GM19324 (cell line): ENCODE measurements at regions not wholly inside any gene's neighbourhood (a gene's known extent, or its start where the extent isn't known, plus 50 kb on each side); places are given as distances from the start of the nearest gene placed in this dataset.
"Not testable (repeated sequence)": the region's sequence is repeated elsewhere in the genome, so short reads cannot be mapped to it uniquely, and the experiment has no call there.

Source experiments
- ATAC-seq: cut with Tn5 transposase; IDR thresholded peaks from one replicate; pipeline ENCODE4 v1.9.1; 2021; ENCODE audit warnings: mild to moderate bottlenecking, moderate library complexity; ENCODE audit not compliant: unreplicated experiment, low FRiP score

DNA sequence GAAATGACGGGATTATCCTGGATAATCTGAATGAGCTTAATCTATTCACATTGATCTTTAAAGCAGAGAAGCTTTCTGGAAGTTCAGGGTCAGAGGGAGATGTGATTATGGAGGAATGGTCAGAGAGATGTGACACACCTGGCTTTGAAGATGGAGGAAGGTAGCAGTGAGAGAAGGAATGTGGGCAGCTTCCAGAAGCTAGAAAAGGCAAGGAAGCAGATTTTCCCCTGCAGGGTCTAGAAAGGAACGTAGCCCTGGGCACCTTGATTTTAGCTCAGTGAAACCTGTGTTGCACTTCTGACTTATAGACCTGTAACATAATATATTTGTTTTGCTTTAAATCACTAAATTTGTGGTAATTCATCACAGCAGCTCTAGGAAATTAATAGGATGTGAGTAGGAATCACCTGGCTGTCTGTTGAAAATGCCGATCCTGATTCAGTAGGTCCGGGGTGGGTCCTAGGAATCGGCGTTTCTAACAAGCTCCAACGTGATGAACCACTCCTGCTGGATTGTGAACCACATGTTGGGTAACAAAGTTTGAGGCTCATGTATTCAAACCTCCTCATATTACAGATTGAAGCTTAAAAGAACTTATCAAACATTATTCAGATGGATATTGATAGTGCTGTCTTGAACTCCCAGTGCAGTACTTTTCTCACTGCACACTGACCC is 157.0 kb downstream of the GJA1 start:
- no peak for ATAC-seq

DNA sequence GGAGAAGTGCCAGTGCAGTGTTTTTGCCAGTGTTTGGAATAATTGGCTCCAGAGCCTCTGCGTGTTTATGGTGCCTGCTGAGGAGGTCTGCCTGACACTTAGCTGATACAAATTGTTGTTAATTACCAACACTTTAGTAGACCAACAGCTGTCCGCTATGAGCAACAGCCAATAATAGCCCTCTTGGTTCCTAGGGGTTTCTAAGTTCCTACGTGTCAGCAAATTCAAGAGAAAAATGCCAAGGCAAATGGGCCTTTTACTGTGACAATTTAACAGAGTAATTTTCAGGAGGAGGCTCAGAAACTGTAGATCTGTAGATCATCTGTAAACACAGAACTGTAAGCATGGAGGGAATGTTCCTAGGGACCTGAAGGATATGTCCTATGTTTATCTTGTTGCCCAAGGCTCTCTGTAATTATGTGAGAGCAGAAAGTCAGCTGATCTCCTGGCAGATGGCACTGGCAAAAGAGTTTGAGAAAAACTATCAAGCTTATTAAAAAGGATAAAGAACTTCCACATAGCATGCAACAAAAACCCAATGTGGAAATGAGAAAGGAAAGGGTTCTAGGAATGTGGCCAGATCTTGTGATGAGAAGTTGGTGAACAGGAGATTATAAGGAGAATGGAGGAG is 157.7 kb downstream of the GJA1 start:
- ATAC-seq = no peak

DNA sequence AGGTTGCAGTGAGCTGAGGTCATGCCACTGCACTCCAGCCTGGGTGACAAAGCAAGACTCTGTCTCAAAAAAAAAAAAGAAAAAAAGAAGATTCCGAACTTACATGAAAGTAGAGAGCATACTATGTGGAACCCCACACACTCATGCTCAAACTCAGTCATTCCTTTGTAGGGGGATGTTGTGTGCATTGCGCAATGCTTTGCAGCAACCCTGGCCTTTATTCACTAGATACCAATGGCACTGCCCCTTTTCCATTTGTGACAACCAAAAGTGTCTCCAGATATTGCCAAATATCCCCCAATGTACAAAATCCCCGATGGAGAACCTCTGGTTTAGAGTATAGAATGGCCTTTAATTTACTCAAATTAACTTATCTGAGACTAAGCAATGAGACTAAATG is 158.6 kb downstream of the GJA1 start:
- ATAC-seq = no peak

- no peak for ATAC-seq
These were observed 160.2 kb downstream of the GJA1 start for GRCh38 chr6:121595646-121596045.

DNA sequence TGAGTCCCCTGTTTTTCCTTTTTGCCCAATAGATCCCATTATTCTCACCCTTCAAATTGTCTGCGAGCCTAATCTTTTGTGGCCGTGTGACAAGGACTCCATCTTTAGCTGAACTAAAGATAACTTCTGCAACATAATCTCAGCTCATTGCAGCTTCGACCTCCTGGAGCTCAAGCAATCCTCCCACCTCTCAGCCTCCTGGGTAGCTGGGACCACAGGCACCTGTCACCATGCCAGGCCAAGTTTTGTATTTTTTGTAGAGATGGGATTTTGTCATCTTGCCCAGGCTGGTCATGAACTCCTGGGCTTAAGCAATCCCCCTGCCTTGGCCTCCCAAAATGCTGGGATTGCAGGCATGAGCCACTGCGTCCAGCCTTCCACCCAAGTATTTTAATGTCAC is 161.0 kb downstream of the GJA1 start:
- no peak for ATAC-seq

GRCh38 chr6:121597654-121598053 is 162.2 kb downstream of the GJA1 start:
- ATAC-seq = no peak

- not testable (repeated sequence) for ATAC-seq
These were observed 163.9 kb downstream of the GJA1 start for GRCh38 chr6:121599331-121599730.

- ATAC-seq = no peak
These were observed 165.1 kb downstream of the GJA1 start for GRCh38 chr6:121600389-121601168.

- no peak for ATAC-seq
These were observed 168.0 kb downstream of the GJA1 start for GRCh38 chr6:121603486-121603885.

DNA sequence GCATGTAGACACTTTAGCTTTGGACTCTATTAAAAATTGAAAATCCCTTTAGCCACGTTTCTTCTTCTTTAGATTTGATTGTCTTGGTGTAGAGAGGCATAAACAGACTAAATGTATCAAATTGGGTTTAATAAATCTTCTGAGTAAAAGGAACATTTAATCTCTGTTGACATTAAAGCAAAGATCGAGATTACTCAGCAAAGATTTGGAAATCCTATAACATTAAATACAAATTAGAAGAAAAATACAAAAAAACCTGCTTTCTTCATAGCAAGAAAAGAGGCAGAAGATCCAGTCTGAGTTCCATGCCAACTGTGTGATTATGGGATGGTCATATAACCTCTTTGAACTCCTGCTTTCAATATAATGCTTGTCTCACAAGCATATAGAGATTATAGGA is 172.3 kb downstream of the GJA1 start:
- ATAC-seq = no peak

DNA sequence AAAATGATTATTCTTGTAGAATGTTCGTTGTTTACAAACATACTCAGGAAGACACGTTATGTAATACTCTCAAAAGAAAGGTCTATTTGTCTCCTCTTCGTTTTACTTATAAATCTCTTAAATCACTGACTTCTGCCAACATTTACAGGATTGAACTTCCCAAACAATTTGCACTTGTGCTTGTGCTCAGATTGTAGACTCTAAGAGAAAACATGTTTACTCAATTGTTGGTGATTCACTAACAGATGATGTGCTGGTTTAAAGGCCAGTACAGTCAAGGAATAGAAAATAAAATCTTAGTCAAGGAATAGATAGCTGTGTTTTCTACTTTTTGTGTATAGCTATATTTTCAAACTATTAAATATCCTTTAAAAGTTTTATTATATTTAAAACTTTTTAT is 172.8 kb downstream of the GJA1 start:
- ATAC-seq = no peak

GRCh38 chr6:121609281-121609680 is 173.8 kb downstream of the GJA1 start:
- no peak for ATAC-seq

DNA sequence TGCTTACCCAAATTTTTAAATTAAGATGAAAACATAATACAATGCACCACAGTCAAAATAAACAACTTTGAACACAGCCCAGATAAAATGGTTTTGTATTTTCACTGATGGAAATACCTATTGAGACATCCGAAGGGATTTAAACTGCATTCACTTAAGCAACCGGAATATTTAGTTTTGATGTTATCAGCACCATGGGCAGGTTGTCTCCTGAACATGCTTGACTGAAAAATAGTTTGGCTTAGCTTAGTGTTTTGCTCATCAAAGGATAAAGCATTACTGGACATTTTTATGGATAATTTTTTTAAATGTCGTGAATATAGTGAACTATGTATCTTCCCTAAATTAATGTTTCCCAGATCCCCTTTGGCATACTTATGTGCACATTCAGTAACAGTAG is 177.5 kb downstream of the GJA1 start:
- ATAC-seq = no peak

GRCh38 chr6:121614115-121614514 is 178.7 kb downstream of the GJA1 start:
- no peak for ATAC-seq

DNA sequence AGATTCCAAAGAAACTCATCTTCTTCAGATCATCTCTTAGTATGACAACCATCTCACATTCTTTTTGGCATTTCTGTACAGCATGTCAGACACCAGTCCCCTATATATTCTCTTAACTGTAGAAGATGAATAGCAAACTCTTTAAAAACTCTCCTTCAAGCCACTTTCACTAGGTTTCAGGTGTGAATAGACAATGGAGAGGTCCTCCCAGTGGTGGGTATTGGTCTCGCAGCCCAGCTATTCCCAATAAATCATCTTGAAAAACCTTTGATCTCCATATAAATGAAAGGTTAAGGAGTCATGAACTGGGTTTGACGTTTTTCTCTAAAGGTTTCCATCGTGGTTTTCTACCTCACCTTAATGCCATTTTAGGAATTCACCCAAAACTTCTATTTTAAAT is 180.0 kb downstream of the GJA1 start:
- ATAC-seq = no peak

DNA sequence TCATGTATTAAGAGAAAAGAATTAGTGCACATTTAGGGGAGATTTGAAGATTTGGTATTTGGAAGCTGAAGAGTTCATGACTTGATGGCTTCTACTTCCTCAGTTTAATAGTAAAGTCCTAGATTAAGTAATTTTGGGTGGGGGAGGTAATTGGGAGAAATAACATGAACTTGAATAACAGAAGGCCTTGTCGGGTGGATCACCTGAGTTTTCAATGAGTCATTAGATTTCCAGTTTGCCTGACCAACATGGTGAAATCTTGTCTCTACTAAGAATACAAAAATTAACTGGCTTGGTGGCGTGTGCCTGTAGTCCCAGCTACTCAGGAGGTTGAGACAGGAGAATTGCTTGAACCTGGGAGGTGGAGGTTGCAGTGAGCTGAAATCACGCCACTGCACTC is 181.0 kb downstream of the GJA1 start:
- no peak for ATAC-seq

GRCh38 chr6:121617388-121617787 is 181.9 kb downstream of the GJA1 start:
- ATAC-seq = no peak

DNA sequence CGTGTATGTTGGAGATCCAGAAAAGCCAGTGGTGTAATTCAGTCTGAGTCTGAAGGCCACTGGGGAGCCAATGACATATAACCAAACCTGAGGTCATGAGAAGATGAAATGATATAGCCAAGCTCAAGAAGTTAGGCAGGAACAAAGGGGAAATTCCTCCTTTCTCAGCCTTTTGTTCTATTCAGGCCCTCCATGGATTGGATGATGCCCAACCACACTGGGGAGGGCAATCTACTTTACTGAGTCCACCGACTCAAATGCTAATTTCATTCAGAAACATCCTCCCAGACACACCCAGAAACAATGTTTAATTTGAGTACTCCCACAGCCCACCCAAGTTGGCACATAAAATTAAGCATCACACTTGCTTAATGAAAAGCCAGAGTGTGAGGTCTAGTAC is 183.6 kb downstream of the GJA1 start:
- no peak for ATAC-seq

DNA sequence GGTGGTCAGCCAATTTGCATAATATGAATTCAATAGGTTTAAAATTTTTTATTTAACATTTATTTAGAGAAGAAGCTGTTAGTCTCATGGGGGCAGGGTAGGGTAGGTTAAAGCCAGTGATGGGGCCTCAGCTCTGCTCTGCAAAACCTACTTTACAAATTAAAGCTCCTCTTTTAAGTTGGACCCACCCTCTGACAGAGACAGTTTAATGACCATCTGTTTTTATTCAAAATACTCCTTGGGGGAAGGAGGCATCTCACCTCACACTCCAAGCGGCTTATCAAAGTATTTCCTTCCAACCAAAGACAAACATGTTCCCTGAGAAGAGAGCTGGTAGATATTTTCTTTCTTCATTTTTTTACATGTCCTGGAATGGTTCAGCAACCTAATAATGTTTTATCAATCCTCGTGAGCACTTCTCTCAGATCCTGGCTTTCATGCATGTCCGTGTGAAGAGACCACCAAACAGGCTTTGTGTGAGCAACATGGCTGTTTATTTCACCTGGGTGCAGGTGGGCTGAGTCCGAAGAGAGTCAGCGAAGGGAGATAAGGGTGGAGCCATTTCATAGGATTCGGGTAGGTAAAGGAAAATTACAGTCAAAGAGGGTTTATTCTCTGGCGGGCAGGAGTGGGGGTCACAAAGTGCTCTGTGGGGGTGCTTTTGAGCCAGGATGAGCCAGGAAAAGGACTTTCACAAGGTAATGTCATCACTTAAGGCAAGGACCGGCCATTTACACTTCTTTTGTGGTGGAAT is 184.7 kb downstream of the GJA1 start:
- no peak for ATAC-seq

DNA sequence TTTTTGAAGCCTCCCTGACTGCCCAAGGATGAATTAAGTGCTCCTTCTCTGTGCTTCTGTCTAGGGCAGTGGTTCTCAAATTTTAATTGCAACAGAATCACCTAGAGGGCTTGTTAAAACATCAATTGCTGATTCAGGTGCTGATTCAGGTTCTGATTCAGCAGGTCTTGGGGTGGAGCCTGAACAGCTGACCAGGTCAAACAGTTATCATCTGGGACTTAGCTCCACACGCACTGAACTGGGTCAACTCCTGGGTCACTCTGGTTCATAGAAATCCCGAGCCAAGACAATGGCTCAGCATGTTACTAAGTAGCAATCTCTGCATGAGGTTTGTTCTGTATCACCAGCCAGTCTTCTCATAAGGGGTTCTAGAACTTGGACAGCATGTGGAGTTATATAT is 192.3 kb downstream of the GJA1 start:
- no peak for ATAC-seq

DNA sequence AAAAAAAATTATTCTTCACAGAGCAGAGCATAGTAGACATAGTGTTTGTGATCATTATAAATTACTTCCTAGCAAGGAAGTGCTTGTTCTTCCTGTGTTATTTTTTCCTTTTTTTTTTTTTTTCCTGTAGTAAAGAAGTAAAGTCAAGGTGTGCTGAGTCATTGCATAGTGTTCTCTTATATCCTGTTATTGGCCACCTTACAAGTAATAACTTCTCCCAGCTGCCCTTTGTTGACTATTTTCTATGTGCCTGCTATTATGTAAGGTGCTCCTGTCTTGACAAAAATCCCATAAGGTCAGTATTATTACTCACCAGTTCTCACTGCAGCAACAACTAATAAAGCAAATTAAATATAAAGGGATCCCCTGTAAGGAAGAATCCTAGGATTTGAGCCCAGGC is 195.3 kb downstream of the GJA1 start:
- ATAC-seq = no peak
